A673 (cell line): ENCODE measurements at regions not wholly inside any gene's neighbourhood (a gene's known extent, or its start where the extent isn't known, plus 50 kb on each side); places are given as distances from the start of the nearest gene placed in this dataset.

ENCODE experiments used
- BruUV-seq: library from RNA; stranded (reverse); fragments of 400-500 nt; replicated peaks from 2 replicates; lab custom pipeline; 2021; lab: Mats Ljungman, UMichigan
- CTCF ChIA-PET: fragments of 300-600 bp; sonication (Branson Sonifier 250); formaldehyde crosslinking; loops from one replicate; lab custom pipeline; 2022; ENCODE audit warnings: antibody characterized with exemption; lab: Charles Lee
- POLR2A ChIA-PET: fragments of 300-600 bp; sonication (Branson Sonifier 250); formaldehyde crosslinking; loops from one replicate; lab custom pipeline; 2022; ENCODE audit warnings: antibody characterized with exemption; ENCODE audit not compliant: low non-redundant PET; lab: Charles Lee
- DNase-seq: peaks from one replicate; pipeline ENCODE4 v3.0.0-alpha.2; 2015; ENCODE audit warnings: low spot score
- H3K27ac ChIP-seq: fragments of 200-600 bp; sonication (generic); 2 replicates; pipeline ENCODE4 v1.5.1; 2016; ENCODE audit warnings: mixed run types, low read depth, mild to moderate bottlenecking, mixed read lengths, antibody characterized with exemption, low read length; ENCODE audit not compliant: poor library complexity, severe bottlenecking
- H3K27me3 ChIP-seq: fragments of 200-600 bp; sonication (generic); replicated peaks from 2 replicates; pipeline ENCODE4 v1.6.1; 2017; ENCODE audit warnings: mixed run types, low read depth, mild to moderate bottlenecking, mixed read lengths, antibody characterized with exemption, low read length; ENCODE audit not compliant: insufficient read depth, poor library complexity
- H3K36me3 ChIP-seq: fragments of 200-600 bp; sonication (generic); 2 replicates; pipeline ENCODE4 v1.6.1; 2016; ENCODE audit warnings: mixed run types, mild to moderate bottlenecking, mixed read lengths, antibody characterized with exemption, low read length; ENCODE audit not compliant: insufficient read depth, poor library complexity, severe bottlenecking
- H3K4me1 ChIP-seq: fragments of 200-600 bp; sonication (generic); 2 replicates; pipeline ENCODE4 v1.6.1; 2017; ENCODE audit warnings: mixed run types, mild to moderate bottlenecking, mixed read lengths, antibody characterized with exemption, low read length; ENCODE audit not compliant: insufficient read depth, poor library complexity, severe bottlenecking
- H3K4me3 ChIP-seq: fragments of 200-600 bp; sonication (generic); 2 replicates; pipeline ENCODE4 v1.5.1; 2016; ENCODE audit warnings: low read depth, mixed run types, mild to moderate bottlenecking, mixed read lengths, low read length; ENCODE audit not compliant: poor library complexity, severe bottlenecking
- H3K9me3 ChIP-seq: fragments of 200-600 bp; sonication (generic); 2 replicates; pipeline ENCODE4 v1.6.1; 2016; ENCODE audit warnings: mixed run types, low read depth, mild to moderate bottlenecking, mixed read lengths, antibody characterized with exemption, low read length; ENCODE audit not compliant: poor library complexity, severe bottlenecking
- CTCF ChIP-seq: fragments of 300-800, 200-600 bp; sonication (generic); conservative IDR thresholded peaks from 2 replicates; pipeline ENCODE4 v1.5.1; 2017; ENCODE audit warnings: low read depth, mild to moderate bottlenecking, antibody characterized with exemption, low read length, moderate library complexity, mixed read lengths
- EZH2 ChIP-seq: fragments of 200-600 bp; sonication (generic); IDR thresholded peaks from 2 replicates; pipeline ENCODE4 v1.6.1; 2017; ENCODE audit warnings: borderline replicate concordance, low read depth, mild to moderate bottlenecking, mixed read lengths, antibody characterized with exemption, low read length; ENCODE audit not compliant: poor library complexity, severe bottlenecking
- intact Hi-C: fragments of 100-400 bp; cut with micrococcal nuclease; formaldehyde crosslinking; loops from one replicate; pipeline ENCODE4 v1.10.0; 2022; ENCODE audit not compliant: unreplicated experiment

- H3K4me3 ChIP-seq: no peak overlapping the region
- intact Hi-C loops: no loop called here
- H3K36me3 ChIP-seq: no peaks in the 10 kb centered on the region
- CTCF ChIA-PET: no interaction called here
- peaks cover 5% of the 10 kb centered on the region for H3K4me1 ChIP-seq
- DNase-seq: no peak
- no TSS peak for BruUV-seq
- no peaks in the 10 kb centered on the region for H3K27me3 ChIP-seq
- H3K27ac ChIP-seq: no peak overlapping the region
- POLR2A ChIA-PET: no interaction called here
- H3K9me3 ChIP-seq: no peaks in the 10 kb centered on the region
- no peak for TF ChIP-seq EZH2
- TF ChIP-seq CTCF: no peak
These were observed 126.5 kb upstream of the ROPN1 start for GRCh38 chr3:124118397-124118796.

DNA sequence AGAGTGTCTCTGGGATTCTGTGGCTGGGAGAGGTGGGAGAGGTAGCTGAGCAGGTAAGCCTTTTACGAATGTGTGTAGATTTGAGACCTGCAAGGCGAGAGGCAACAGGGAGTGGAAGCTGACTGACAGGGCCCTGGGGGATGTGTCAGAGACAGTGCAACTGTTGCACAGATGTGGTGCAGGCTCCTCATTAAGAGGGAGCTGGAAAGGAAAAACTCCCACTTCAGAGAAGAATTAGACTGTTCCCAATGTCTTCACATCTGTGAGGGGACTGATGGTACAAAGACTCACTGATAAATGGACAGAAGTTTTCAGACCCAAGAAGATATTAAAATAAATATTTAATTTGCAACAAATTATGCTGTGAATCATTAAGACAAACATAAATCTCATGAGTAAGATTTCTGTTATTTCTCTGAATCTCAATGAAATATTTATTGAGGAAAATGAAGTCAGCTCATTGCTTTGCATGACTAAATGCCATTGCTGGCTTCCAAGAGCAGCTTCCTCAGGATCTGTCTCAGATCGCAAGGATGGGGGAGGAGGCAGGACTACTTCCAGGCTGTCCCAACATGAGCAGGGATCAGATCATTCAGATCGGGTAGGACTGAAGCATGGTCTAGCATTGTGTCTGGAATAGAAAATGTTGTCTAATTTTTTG lies 127.3 kb upstream of the ROPN1 start:
- Histone ChIP-seq H3K4me3 (no peak overlapping the region), H3K4me1 (peaks cover 5% of the 10 kb centered on the region), H3K27ac (no peak overlapping the region), H3K27me3 (no peaks in the 10 kb centered on the region), H3K9me3 (no peaks in the 10 kb centered on the region), H3K36me3 (no peaks in the 10 kb centered on the region)
- intact Hi-C loops: no loop called here
- ChIA-PET POLR2A (no interaction called here), CTCF (no interaction called here)
- no peak for DNase-seq
- BruUV-seq: no TSS peak
- TF ChIP-seq EZH2: no peak
- no peak for TF ChIP-seq CTCF

- no peak overlapping the region for H3K4me3 ChIP-seq
- intact Hi-C loops: no loop called here
- H3K36me3 ChIP-seq: no peaks in the 10 kb centered on the region
- H3K27ac ChIP-seq: no peak overlapping the region
- DNase-seq: no peak
- peaks cover 5% of the 10 kb centered on the region for H3K4me1 ChIP-seq
- H3K9me3 ChIP-seq: no peaks in the 10 kb centered on the region
- BruUV-seq: no TSS peak
- TF ChIP-seq EZH2 (no peak), CTCF (no peak)
- POLR2A ChIA-PET: no interaction called here
- CTCF ChIA-PET: no interaction called here
- no peaks in the 10 kb centered on the region for H3K27me3 ChIP-seq
These were observed 129.7 kb upstream of the ROPN1 start for GRCh38 chr3:124121379-124122312.
